ENCODE measurements at regions not wholly inside any gene's neighbourhood (a gene's known extent, or its start where the extent isn't known, plus 50 kb on each side); places are given as distances from the start of the nearest gene placed in this dataset.

- no peak for TF ChIP-seq BACH1 (IDR thresholded peaks at IDR 0.05; ENCODE audit: low read length)
- TF ChIP-seq CTCF (IDR thresholded peaks at IDR 0.05; ENCODE audit: control extremely low read depth in 1 of 3, insufficient read depth in 1 of 3, low read depth in 1 of 3, low read length in 3 of 3) = no peak
- no peak for TF ChIP-seq YY1 (IDR thresholded peaks at IDR 0.05; ENCODE audit: low read depth, low read length)
- no peak for TF ChIP-seq CBX8 (IDR thresholded peaks at IDR 0.05; ENCODE audit: borderline replicate concordance, low read depth, low read length)
- TF ChIP-seq MAFK (IDR thresholded peaks at IDR 0.05; ENCODE audit: low read depth, low read length) = no peak
- TF ChIP-seq E2F6 (IDR thresholded peaks at IDR 0.05) = no peak
- no peak for TF ChIP-seq CEBPB (IDR thresholded peaks at IDR 0.05; ENCODE audit: low read depth, low read length)
- no peak for TF ChIP-seq CREB1 (IDR thresholded peaks at IDR 0.05)
- no peak for TF ChIP-seq TAF7 (optimal IDR thresholded peaks at IDR 0.05; ENCODE audit: borderline replicate concordance, low read depth, low read length)
- no peak for TF ChIP-seq EZH2 (IDR thresholded peaks at IDR 0.05; ENCODE audit: low read depth, low read length, severe bottlenecking)
Observed at GRCh38 chr6:144793744-144794143, 508.6 kb downstream of the UTRN start.

Data from H1 (cell line).